DND-41 (cell line): ENCODE measurements at regions not wholly inside any gene's neighbourhood (a gene's known extent, or its start where the extent isn't known, plus 50 kb on each side); places are given as distances from the start of the nearest gene placed in this dataset.
A peak's percentile ranks its signal among the peaks of the same experiment; 100 is the strongest.

Source experiments
- ATAC-seq: fragments of 200-7000 bp; cut with Tn5 transposase; 3 replicates; pipeline ENCODE4 v1.9.1; 2021; ENCODE audit warnings: low read depth; ENCODE audit not compliant: insufficient read depth
- DNase-seq: peaks from one replicate; pipeline ENCODE4 v3.0.0-alpha.2; 2020
- H2AFZ ChIP-seq: 2 replicates; pipeline ENCODE4 v1.6.0; 2012; ENCODE audit warnings: low read depth, low read length
- H3K27ac ChIP-seq: 2 replicates; pipeline ENCODE4 v1.5.1; 2012; ENCODE audit warnings: low read length, inconsistent platforms
- H3K27me3 ChIP-seq: fragments of 200-600 bp; sonication (generic); 2 replicates; pipeline ENCODE4 v1.6.0; 2012; ENCODE audit warnings: low read length, mild to moderate bottlenecking, inconsistent platforms; ENCODE audit not compliant: insufficient read depth, poor library complexity
- H3K36me3 ChIP-seq: 2 replicates; pipeline ENCODE4 v1.5.1; 2012; ENCODE audit warnings: low read length, inconsistent platforms; ENCODE audit not compliant: insufficient read depth
- H3K4me1 ChIP-seq: 2 replicates; pipeline ENCODE4 v1.5.1; 2012; ENCODE audit warnings: mild to moderate bottlenecking, low read length; ENCODE audit not compliant: insufficient read depth
- H3K4me2 ChIP-seq: 2 replicates; pipeline ENCODE4 v1.6.0; 2012; ENCODE audit warnings: mild to moderate bottlenecking, moderate library complexity, low read length, inconsistent platforms; ENCODE audit not compliant: insufficient read depth
- H3K4me3 ChIP-seq, 2 experiments: fragments of 200-600 bp in 1 of 2; shearing (Covaris generic) in 1 of 2; 2 replicates each; pipeline ENCODE4 v1.5.1; 2012 to 2016; ENCODE audit warnings: inconsistent platforms in 2 of 2, low read length in 2 of 2, mild to moderate bottlenecking in 2 of 2, low read depth in 1 of 2, moderate library complexity in 1 of 2
- H3K79me2 ChIP-seq: 2 replicates; pipeline ENCODE4 v1.6.0; 2012; ENCODE audit warnings: low read length, inconsistent platforms; ENCODE audit not compliant: insufficient read depth
- H3K9ac ChIP-seq: 2 replicates; pipeline ENCODE4 v1.6.0; 2012; ENCODE audit warnings: low read depth, mild to moderate bottlenecking, inconsistent platforms, low read length, moderate library complexity
- H3K9me3 ChIP-seq: 2 replicates; pipeline ENCODE4 v1.5.1; 2012; ENCODE audit warnings: low read length, moderate library complexity, mild to moderate bottlenecking, inconsistent platforms; ENCODE audit not compliant: insufficient read depth, severe bottlenecking
- H4K20me1 ChIP-seq: 2 replicates; pipeline ENCODE4 v1.6.0; 2012; ENCODE audit warnings: low read length; ENCODE audit not compliant: insufficient read depth
- CTCF ChIP-seq: IDR thresholded peaks from 2 replicates; pipeline ENCODE4 v1.5.1; 2012; ENCODE audit warnings: borderline replicate concordance, low read length, moderate library complexity, mild to moderate bottlenecking; ENCODE audit not compliant: poor library complexity, severe bottlenecking; ENCODE audit errors: extremely low read depth
- EZH2 ChIP-seq: IDR thresholded peaks from 3 replicates; pipeline ENCODE4 v1.6.1; 2012; ENCODE audit warnings: borderline replicate concordance, low read depth, mild to moderate bottlenecking, moderate library complexity, low read length, inconsistent platforms; ENCODE audit not compliant: severe bottlenecking

GRCh38 chr3:24678021-24678420, 183.4 kb upstream of the THRB start:
- H3K4me1 ChIP-seq, result peaks cover 12% of the 10 kb centered on the region; the same call in 1 of the 2 replicates
- TF ChIP-seq CTCF (no peak), EZH2 (no peak)
- H2AFZ ChIP-seq, result no peak overlapping the region
- H3K9me3 ChIP-seq, result no peaks in the 10 kb centered on the region
- no peak for ATAC-seq
- H3K36me3 ChIP-seq, result no peaks in the 10 kb centered on the region
- peak overlapping the region; percentile 4; the same call in 1 of the 2 replicates for H3K4me2 ChIP-seq
- H3K9ac ChIP-seq, result no peak overlapping the region
- DNase-seq, result no peak
- no peak overlapping the region for H3K4me3 ChIP-seq
- H3K27me3 ChIP-seq, result peaks cover 8% of the 10 kb centered on the region
- no peaks in the 10 kb centered on the region for H4K20me1 ChIP-seq
- no peak overlapping the region for H3K27ac ChIP-seq
- H3K79me2 ChIP-seq, result no peaks in the 10 kb centered on the region

GRCh38 chr3:24678421-24678865, 183.8 kb upstream of the THRB start:
- Histone ChIP-seq H4K20me1 (no peaks in the 10 kb centered on the region), H3K9ac (no peak overlapping the region), H3K79me2 (no peaks in the 10 kb centered on the region), H3K4me1 (peaks cover 12% of the 10 kb centered on the region; the same call in 1 of the 2 replicates), H3K36me3 (no peaks in the 10 kb centered on the region), H2AFZ (no peak overlapping the region), H3K27me3 (peaks cover 8% of the 10 kb centered on the region), H3K9me3 (no peaks in the 10 kb centered on the region), H3K27ac (no peak overlapping the region), H3K4me2 (peak overlapping the region; percentile 4; the same call in 1 of the 2 replicates), H3K4me3 (no peak overlapping the region)
- DNase-seq, result peak; percentile 57
- TF ChIP-seq EZH2, result no peak
- no peak for TF ChIP-seq CTCF
- ATAC-seq, result peak; percentile 92

GRCh38 chr3:24679429-24679828, 184.8 kb upstream of the THRB start:
- H3K36me3 ChIP-seq, result no peaks in the 10 kb centered on the region
- ATAC-seq (no peak), DNase-seq (no peak)
- H3K27ac ChIP-seq, result no peak overlapping the region
- no peaks in the 10 kb centered on the region for H3K79me2 ChIP-seq
- no peak overlapping the region for H3K4me3 ChIP-seq
- no peak overlapping the region for H3K9ac ChIP-seq
- H3K27me3 ChIP-seq, result peaks cover 5% of the 10 kb centered on the region
- H2AFZ ChIP-seq, result no peak overlapping the region
- H3K9me3 ChIP-seq, result no peaks in the 10 kb centered on the region
- H4K20me1 ChIP-seq, result no peaks in the 10 kb centered on the region
- TF ChIP-seq CTCF, result no peak
- TF ChIP-seq EZH2, result no peak
- peaks cover 12% of the 10 kb centered on the region; the same call in 1 of the 2 replicates for H3K4me1 ChIP-seq
- H3K4me2 ChIP-seq, result no peak overlapping the region
